ENCODE measurements at regions not wholly inside any gene's neighbourhood (a gene's known extent, or its start where the extent isn't known, plus 50 kb on each side); places are given as distances from the start of the nearest gene placed in this dataset.
"Not testable (repeated sequence)": the region's sequence is repeated elsewhere in the genome, so short reads cannot be mapped to it uniquely, and the experiment has no call there.

GRCh38 chr11:37843603-37844002 is 1245.6 kb upstream of the RAG2 start:
- intact Hi-C loops (cut with DNase I; ENCODE audit: low total_unique reads), result no loop called here
- TF ChIP-seq POLR2A (IDR thresholded peaks at IDR 0.05) (no peak), CTCF (IDR thresholded peaks at IDR 0.05) (no peak)
- no peaks in the 10 kb centered on the region for H3K9me3 ChIP-seq
- no peak for DNase-seq
- no peak overlapping the region for H3K27ac ChIP-seq
- H3K4me3 ChIP-seq, result no peak overlapping the region
- no peaks in the 10 kb centered on the region for H3K4me1 ChIP-seq
- H3K36me3 ChIP-seq, result no peaks in the 10 kb centered on the region
- H3K27me3 ChIP-seq, result no peaks in the 10 kb centered on the region

GRCh38 chr11:37841016-37841415 is 1243.0 kb upstream of the RAG2 start:
- intact Hi-C loops (cut with DNase I; ENCODE audit: low total_unique reads), result no loop called here
- TF ChIP-seq CTCF (IDR thresholded peaks at IDR 0.05) (no peak), POLR2A (IDR thresholded peaks at IDR 0.05) (no peak)
- H3K36me3 ChIP-seq, result no peaks in the 10 kb centered on the region
- no peaks in the 10 kb centered on the region for H3K27me3 ChIP-seq
- no peaks in the 10 kb centered on the region for H3K4me1 ChIP-seq
- H3K4me3 ChIP-seq, result no peak overlapping the region
- no peak for DNase-seq
- no peaks in the 10 kb centered on the region for H3K9me3 ChIP-seq
- H3K27ac ChIP-seq, result no peak overlapping the region

GRCh38 chr11:37840345-37840744 is 1242.3 kb upstream of the RAG2 start:
- H3K4me3 ChIP-seq; H3K36me3 ChIP-seq; H3K9me3 ChIP-seq; H3K4me1 ChIP-seq; intact Hi-C loops (cut with DNase I; ENCODE audit: low total_unique reads); DNase-seq; H3K27ac ChIP-seq; H3K27me3 ChIP-seq: not testable (repeated sequence)

- Histone ChIP-seq H3K27ac (no peak overlapping the region), H3K4me3 (no peak overlapping the region), H3K9me3 (no peaks in the 10 kb centered on the region), H3K36me3 (no peaks in the 10 kb centered on the region), H3K27me3 (no peaks in the 10 kb centered on the region), H3K4me1 (no peaks in the 10 kb centered on the region)
- DNase-seq, result no peak
- TF ChIP-seq CTCF (IDR thresholded peaks at IDR 0.05) (no peak), POLR2A (IDR thresholded peaks at IDR 0.05) (no peak)
- intact Hi-C loops (cut with DNase I; ENCODE audit: low total_unique reads), result no loop called here
These were observed 1232.5 kb upstream of the RAG2 start for GRCh38 chr11:37830529-37830928.

- Histone ChIP-seq H3K9me3 (no peaks in the 10 kb centered on the region), H3K4me1 (no peaks in the 10 kb centered on the region), H3K36me3 (no peaks in the 10 kb centered on the region), H3K27ac (no peak overlapping the region), H3K27me3 (no peaks in the 10 kb centered on the region), H3K4me3 (no peak overlapping the region)
- no peak for DNase-seq
- intact Hi-C loops (cut with DNase I; ENCODE audit: low total_unique reads), result no loop called here
- TF ChIP-seq CTCF (IDR thresholded peaks at IDR 0.05) (no peak), POLR2A (IDR thresholded peaks at IDR 0.05) (no peak)
These were observed 1219.8 kb upstream of the RAG2 start for GRCh38 chr11:37817727-37818270.

GRCh38 chr11:37812281-37812880 is 1214.3 kb upstream of the RAG2 start:
- DNase-seq, result no peak
- TF ChIP-seq CTCF (IDR thresholded peaks at IDR 0.05) (no peak), POLR2A (IDR thresholded peaks at IDR 0.05) (no peak)
- Histone ChIP-seq H3K9me3 (no peaks in the 10 kb centered on the region), H3K36me3 (no peaks in the 10 kb centered on the region), H3K4me3 (no peak overlapping the region), H3K27ac (no peak overlapping the region), H3K27me3 (no peaks in the 10 kb centered on the region), H3K4me1 (no peaks in the 10 kb centered on the region)
- intact Hi-C loops (cut with DNase I; ENCODE audit: low total_unique reads), result no loop called here

All from uterus (tissue), 3 donors.